ENCODE measurements at regions not wholly inside any gene's neighbourhood (a gene's known extent, or its start where the extent isn't known, plus 50 kb on each side); places are given as distances from the start of the nearest gene placed in this dataset.

DNA sequence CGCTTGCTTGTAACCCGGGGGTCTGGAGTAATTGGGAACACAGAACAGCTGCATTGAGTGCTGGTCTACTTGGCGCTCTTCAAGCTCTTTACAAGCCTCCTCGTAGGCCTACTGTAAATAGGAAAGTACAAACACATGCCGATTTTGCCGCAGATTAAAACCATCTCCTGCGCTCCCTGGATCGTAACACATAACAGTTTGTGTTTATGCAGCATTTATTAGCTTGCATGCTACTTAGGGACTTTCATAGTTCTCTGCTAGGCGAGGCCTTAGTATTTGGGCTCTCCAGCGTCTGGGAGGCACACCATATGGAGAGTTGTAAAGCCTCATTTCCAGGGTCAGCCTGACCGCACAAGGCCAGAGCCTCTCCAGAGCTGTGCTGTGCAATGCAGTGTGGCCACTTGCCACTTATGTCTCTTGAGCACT, 84.0 kb upstream of the HAAO start:
- H2AFZ ChIP-seq = no peak overlapping the region
- peaks cover 20% of the 10 kb centered on the region for H3K4me1 ChIP-seq (ENCODE audit: insufficient read depth)
- DNase-seq (ENCODE audit: low spot score) = peak; percentile 58
- no peaks in the 10 kb centered on the region for H3K9me3 ChIP-seq (ENCODE audit: low read depth)
- H3K36me3 ChIP-seq (replicated peaks; ENCODE audit: insufficient read depth, low read depth) = no peaks in the 10 kb centered on the region
- no peak overlapping the region for H3K4me2 ChIP-seq
- peak overlapping the region; percentile 83 for H3K27ac ChIP-seq
- H3K79me2 ChIP-seq = no peaks in the 10 kb centered on the region
- 53% methylated on average over 11 of the region's 11 CpGs for WGBS (ENCODE audit: low lambda C conversion rate, missing lambda C conversion rate)
- H3K4me3 ChIP-seq = no peak overlapping the region
- TF ChIP-seq, protein P1, sequence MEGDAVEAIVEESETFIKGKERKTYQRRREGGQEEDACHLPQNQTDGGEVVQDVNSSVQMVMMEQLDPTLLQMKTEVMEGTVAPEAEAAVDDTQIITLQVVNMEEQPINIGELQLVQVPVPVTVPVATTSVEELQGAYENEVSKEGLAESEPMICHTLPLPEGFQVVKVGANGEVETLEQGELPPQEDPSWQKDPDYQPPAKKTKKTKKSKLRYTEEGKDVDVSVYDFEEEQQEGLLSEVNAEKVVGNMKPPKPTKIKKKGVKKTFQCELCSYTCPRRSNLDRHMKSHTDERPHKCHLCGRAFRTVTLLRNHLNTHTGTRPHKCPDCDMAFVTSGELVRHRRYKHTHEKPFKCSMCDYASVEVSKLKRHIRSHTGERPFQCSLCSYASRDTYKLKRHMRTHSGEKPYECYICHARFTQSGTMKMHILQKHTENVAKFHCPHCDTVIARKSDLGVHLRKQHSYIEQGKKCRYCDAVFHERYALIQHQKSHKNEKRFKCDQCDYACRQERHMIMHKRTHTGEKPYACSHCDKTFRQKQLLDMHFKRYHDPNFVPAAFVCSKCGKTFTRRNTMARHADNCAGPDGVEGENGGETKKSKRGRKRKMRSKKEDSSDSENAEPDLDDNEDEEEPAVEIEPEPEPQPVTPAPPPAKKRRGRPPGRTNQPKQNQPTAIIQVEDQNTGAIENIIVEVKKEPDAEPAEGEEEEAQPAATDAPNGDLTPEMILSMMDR (IDR thresholded peaks at IDR 0.05; ENCODE audit: poor library complexity) = no peak
- TF ChIP-seq EZH2phosphoT487 (IDR thresholded peaks at IDR 0.05; ENCODE audit: low read depth, severe bottlenecking, unreplicated experiment) (peak; percentile 32), EZH2 (IDR thresholded peaks at IDR 0.05; ENCODE audit: borderline replicate concordance) (no peak)
- H3K9me2 ChIP-seq (replicated peaks; ENCODE audit: insufficient read depth) = no peaks in the 10 kb centered on the region
- H3K27me3 ChIP-seq = no peaks in the 10 kb centered on the region
- no peaks in the 10 kb centered on the region for H4K20me1 ChIP-seq (ENCODE audit: insufficient read depth, poor library complexity, severe bottlenecking)

DNA sequence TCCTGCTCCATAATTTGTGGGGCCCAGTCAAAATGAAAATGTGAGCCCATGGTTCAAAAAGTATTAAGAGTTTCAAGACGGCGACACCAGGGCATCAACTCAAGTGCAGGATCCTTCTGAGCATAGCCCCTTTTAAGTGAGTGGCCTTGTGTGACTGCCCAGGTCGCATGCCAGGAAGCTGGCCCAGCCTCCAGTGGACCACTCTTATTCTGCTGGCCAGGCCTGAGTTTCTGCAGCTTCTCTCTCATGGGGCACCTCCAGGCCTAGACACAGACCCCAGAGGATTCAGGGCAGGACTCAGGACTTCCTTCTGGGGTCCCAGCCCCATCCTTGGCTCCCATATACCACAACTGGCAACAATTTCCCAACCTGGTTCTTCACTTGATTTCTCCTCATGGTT, 83.5 kb upstream of the HAAO start:
- Histone ChIP-seq H3K27me3 (no peaks in the 10 kb centered on the region), H3K36me3 (replicated peaks; ENCODE audit: insufficient read depth, low read depth) (no peaks in the 10 kb centered on the region), H3K4me1 (ENCODE audit: insufficient read depth) (peaks cover 16% of the 10 kb centered on the region), H3K4me2 (no peak overlapping the region), H2AFZ (no peak overlapping the region), H3K9me2 (replicated peaks; ENCODE audit: insufficient read depth) (no peaks in the 10 kb centered on the region), H3K79me2 (no peaks in the 10 kb centered on the region), H4K20me1 (ENCODE audit: insufficient read depth, poor library complexity, severe bottlenecking) (no peaks in the 10 kb centered on the region), H3K9me3 (ENCODE audit: low read depth) (no peaks in the 10 kb centered on the region), H3K4me3 (no peak overlapping the region), H3K27ac (peak overlapping the region; percentile 83)
- DNase-seq (ENCODE audit: low spot score) = no peak
- TF ChIP-seq, protein P1 (IDR thresholded peaks at IDR 0.05; ENCODE audit: poor library complexity) = no peak
- TF ChIP-seq EZH2phosphoT487 (IDR thresholded peaks at IDR 0.05; ENCODE audit: low read depth, severe bottlenecking, unreplicated experiment) (no peak), EZH2 (IDR thresholded peaks at IDR 0.05; ENCODE audit: borderline replicate concordance) (no peak)
- 71% methylated on average over 3 of the region's 3 CpGs for WGBS (ENCODE audit: low lambda C conversion rate, missing lambda C conversion rate)

DNA sequence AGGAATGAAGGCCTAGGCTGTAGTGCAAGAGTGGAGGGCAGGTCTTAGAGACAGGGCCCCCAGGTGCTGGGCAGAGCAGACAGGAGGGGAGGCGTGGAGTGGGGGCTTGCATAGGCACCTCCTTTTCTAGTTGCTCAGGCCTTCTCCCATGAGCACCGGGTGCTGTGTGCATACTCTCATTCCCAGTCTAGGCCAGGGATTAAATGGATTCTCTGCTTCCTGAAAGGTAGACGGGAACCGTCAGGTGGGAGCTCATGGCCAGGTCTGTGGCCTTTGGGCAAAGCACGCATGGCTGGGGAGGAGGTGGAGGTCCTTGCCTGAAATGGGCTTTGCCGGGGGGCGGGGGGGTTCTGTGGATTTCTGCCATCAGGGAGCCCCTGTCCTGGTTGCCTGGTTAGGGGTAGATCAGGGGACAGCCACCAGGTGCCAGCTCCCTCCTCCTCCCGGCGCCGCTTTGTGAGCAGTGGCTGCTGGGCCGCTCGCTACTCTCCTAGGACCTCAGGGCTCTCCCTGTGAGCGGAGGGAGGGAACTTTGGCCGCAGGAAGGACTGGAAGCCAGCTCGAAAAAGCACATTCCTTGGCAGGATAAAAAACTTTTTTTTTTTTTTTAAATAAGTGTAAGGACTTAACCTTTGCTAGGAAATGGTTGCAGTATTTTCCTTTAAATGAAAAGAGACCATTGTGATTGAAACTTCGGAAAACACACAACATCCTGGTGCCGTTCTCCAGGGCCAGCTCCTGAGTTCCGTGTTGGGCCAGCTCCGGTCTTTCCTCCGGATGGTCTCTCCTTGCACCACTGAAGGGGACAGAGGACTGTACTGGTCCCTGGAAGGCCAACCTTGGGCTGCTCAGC, 82.8 kb upstream of the HAAO start:
- H2AFZ ChIP-seq = no peak overlapping the region
- WGBS (ENCODE audit: low lambda C conversion rate, missing lambda C conversion rate) = 87% methylated on average over 20 of the region's 20 CpGs
- H3K9me3 ChIP-seq (ENCODE audit: low read depth) = no peaks in the 10 kb centered on the region
- no peak overlapping the region for H3K4me2 ChIP-seq
- H4K20me1 ChIP-seq (ENCODE audit: insufficient read depth, poor library complexity, severe bottlenecking) = no peaks in the 10 kb centered on the region
- H3K79me2 ChIP-seq = no peaks in the 10 kb centered on the region
- no peaks in the 10 kb centered on the region for H3K9me2 ChIP-seq (replicated peaks; ENCODE audit: insufficient read depth)
- no peaks in the 10 kb centered on the region for H3K27me3 ChIP-seq
- DNase-seq (ENCODE audit: low spot score) = no peak
- H3K27ac ChIP-seq = peak overlapping the region; percentile 83
- H3K4me3 ChIP-seq = no peak overlapping the region
- no peaks in the 10 kb centered on the region for H3K36me3 ChIP-seq (replicated peaks; ENCODE audit: insufficient read depth, low read depth)
- H3K4me1 ChIP-seq (ENCODE audit: insufficient read depth) = peaks cover 16% of the 10 kb centered on the region
- no peak for TF ChIP-seq EZH2 (IDR thresholded peaks at IDR 0.05; ENCODE audit: borderline replicate concordance)
- TF ChIP-seq, protein P1 (IDR thresholded peaks at IDR 0.05; ENCODE audit: poor library complexity) = no peak
- no peak for TF ChIP-seq EZH2phosphoT487 (IDR thresholded peaks at IDR 0.05; ENCODE audit: low read depth, severe bottlenecking, unreplicated experiment)
